IPS DF 19.7 (cell line): ENCODE measurements at regions not wholly inside any gene's neighbourhood (a gene's known extent, or its start where the extent isn't known, plus 50 kb on each side); places are given as distances from the start of the nearest gene placed in this dataset.
A peak's percentile ranks its signal among the peaks of the same experiment; 100 is the strongest.
"Not testable (repeated sequence)": the region's sequence is repeated elsewhere in the genome, so short reads cannot be mapped to it uniquely, and the experiment has no call there.

Experiments
- DNase-seq: peaks from one replicate; pipeline ENCODE4 v3.0.0-alpha.2; 2013; ENCODE audit warnings: low read depth, low spot score

GRCh38 chr20:48329676-48330664, 497.8 kb downstream of the PREX1 start:
- DNase-seq: peak; percentile 17

- no peak for DNase-seq
These were observed 498.7 kb downstream of the PREX1 start for GRCh38 chr20:48329031-48329615.

- not testable (repeated sequence) for DNase-seq
These were observed 500.0 kb downstream of the PREX1 start for GRCh38 chr20:48327848-48328247.

GRCh38 chr20:48326868-48327267, 500.9 kb downstream of the PREX1 start:
- no peak for DNase-seq

- no peak for DNase-seq
These were observed 501.4 kb downstream of the PREX1 start for GRCh38 chr20:48326434-48326691.

- no peak for DNase-seq
These were observed 502.0 kb downstream of the PREX1 start for GRCh38 chr20:48325656-48326433.

- DNase-seq: no peak
These were observed 503.1 kb downstream of the PREX1 start for GRCh38 chr20:48324744-48325143.

- DNase-seq: no peak
These were observed 506.5 kb downstream of the PREX1 start for GRCh38 chr20:48321271-48321670.

GRCh38 chr20:48319943-48320584, 507.7 kb downstream of the PREX1 start:
- no peak for DNase-seq

GRCh38 chr20:48317578-48317977, 510.2 kb downstream of the PREX1 start:
- DNase-seq: no peak

- no peak for DNase-seq
These were observed 512.7 kb downstream of the PREX1 start for GRCh38 chr20:48314925-48315592.

- DNase-seq: no peak
These were observed 514.5 kb downstream of the PREX1 start for GRCh38 chr20:48313324-48313723.

GRCh38 chr20:48311956-48312355, 515.8 kb downstream of the PREX1 start:
- no peak for DNase-seq

GRCh38 chr20:48310305-48310704, 517.5 kb downstream of the PREX1 start:
- DNase-seq: no peak

GRCh38 chr20:48309293-48309692, 518.5 kb downstream of the PREX1 start:
- DNase-seq: no peak

GRCh38 chr20:48308882-48309281, 518.9 kb downstream of the PREX1 start:
- no peak for DNase-seq

- DNase-seq: no peak
These were observed 519.5 kb downstream of the PREX1 start for GRCh38 chr20:48308232-48308781.

- DNase-seq: no peak
These were observed 520.5 kb downstream of the PREX1 start for GRCh38 chr20:48307277-48307676.

GRCh38 chr20:48302844-48303542, 517.7 kb upstream of the SULF2 start:
- no peak for DNase-seq

GRCh38 chr20:48302149-48302548, 516.9 kb upstream of the SULF2 start:
- no peak for DNase-seq
